ENCODE measurements at regions not wholly inside any gene's neighbourhood (a gene's known extent, or its start where the extent isn't known, plus 50 kb on each side); places are given as distances from the start of the nearest gene placed in this dataset.
"Not testable (repeated sequence)": the region's sequence is repeated elsewhere in the genome, so short reads cannot be mapped to it uniquely, and the experiment has no call there.

GRCh38 chr3:94615275-94616065 lies 552.6 kb downstream of the NSUN3 start:
- no peak for DNase-seq

GRCh38 chr3:94616833-94617232 lies 554.0 kb downstream of the NSUN3 start:
- DNase-seq = no peak

GRCh38 chr3:94617312-94617711 lies 554.5 kb downstream of the NSUN3 start:
- DNase-seq = no peak

GRCh38 chr3:94619643-94620042 lies 556.8 kb downstream of the NSUN3 start:
- DNase-seq = no peak

GRCh38 chr3:94626573-94626972 lies 563.7 kb downstream of the NSUN3 start:
- no peak for DNase-seq

GRCh38 chr3:94627689-94628088 lies 564.8 kb downstream of the NSUN3 start:
- DNase-seq = no peak

- DNase-seq = no peak
These were observed 580.5 kb downstream of the NSUN3 start for GRCh38 chr3:94643400-94643799.

GRCh38 chr3:94645790-94646189 lies 582.9 kb downstream of the NSUN3 start:
- DNase-seq = no peak

GRCh38 chr3:94647131-94647530 lies 584.3 kb downstream of the NSUN3 start:
- no peak for DNase-seq

GRCh38 chr3:94648270-94649180 lies 585.7 kb downstream of the NSUN3 start:
- DNase-seq = not testable (repeated sequence)

GRCh38 chr3:94654096-94654495 lies 591.2 kb downstream of the NSUN3 start:
- no peak for DNase-seq

GRCh38 chr3:94665922-94666321 lies 603.1 kb downstream of the NSUN3 start:
- DNase-seq = no peak

- no peak for DNase-seq
These were observed 608.2 kb downstream of the NSUN3 start for GRCh38 chr3:94671078-94671477.

- no peak for DNase-seq
These were observed 611.0 kb downstream of the NSUN3 start for GRCh38 chr3:94673876-94674275.

- no peak for DNase-seq
These were observed 623.3 kb downstream of the NSUN3 start for GRCh38 chr3:94686208-94686607.

- no peak for DNase-seq
These were observed 631.3 kb downstream of the NSUN3 start for GRCh38 chr3:94693997-94694640.

GRCh38 chr3:94694894-94695293 lies 632.0 kb downstream of the NSUN3 start:
- DNase-seq = no peak

GRCh38 chr3:94704467-94704866 lies 641.6 kb downstream of the NSUN3 start:
- DNase-seq = no peak

- DNase-seq = no peak
These were observed 646.5 kb downstream of the NSUN3 start for GRCh38 chr3:94709249-94709902.

- DNase-seq = no peak
These were observed 651.3 kb downstream of the NSUN3 start for GRCh38 chr3:94714194-94714593.

- DNase-seq = no peak
These were observed 653.6 kb downstream of the NSUN3 start for GRCh38 chr3:94716326-94717018.

GRCh38 chr3:94734206-94734605 lies 671.3 kb downstream of the NSUN3 start:
- no peak for DNase-seq

All from activated CD4-positive, alpha-beta T cell treated with anti-CD3 and anti-CD28 coated beads for 1 hour (primary cell).